Calu3 (cell line): ENCODE measurements at regions not wholly inside any gene's neighbourhood (a gene's known extent, or its start where the extent isn't known, plus 50 kb on each side); places are given as distances from the start of the nearest gene placed in this dataset.
"Not testable (repeated sequence)": the region's sequence is repeated elsewhere in the genome, so short reads cannot be mapped to it uniquely, and the experiment has no call there.

ENCODE experiments used
- BruUV-seq: library from RNA; stranded (reverse); fragments of 400-500 nt; replicated peaks from 2 replicates; lab custom pipeline; 2021; lab: Mats Ljungman, UMichigan
- CTCF ChIA-PET: fragments of 300-600 bp; sonication (Branson Sonifier 250); formaldehyde crosslinking; loops from one replicate; lab custom pipeline; 2022; ENCODE audit warnings: antibody characterized with exemption; lab: Charles Lee
- DNase-seq: peaks from one replicate; pipeline ENCODE4 v3.0.0; 2022
- H3K27ac Mint-ChIP-seq: one replicate; pipeline ENCODE4 v1.8.0; 2022; ENCODE audit warnings: mixed read lengths; ENCODE audit not compliant: unreplicated experiment
- H3K27me3 Mint-ChIP-seq: one replicate; pipeline ENCODE4 v1.8.0; 2022; ENCODE audit warnings: mixed read lengths; ENCODE audit not compliant: unreplicated experiment
- H3K36me3 Mint-ChIP-seq: one replicate; pipeline ENCODE4 v1.8.0; 2022; ENCODE audit warnings: mild to moderate bottlenecking, moderate library complexity, mixed read lengths; ENCODE audit not compliant: insufficient read depth, unreplicated experiment
- H3K4me1 Mint-ChIP-seq: one replicate; pipeline ENCODE4 v1.8.0; 2022; ENCODE audit warnings: mild to moderate bottlenecking, low read depth, mixed read lengths; ENCODE audit not compliant: unreplicated experiment
- H3K4me3 Mint-ChIP-seq: one replicate; pipeline ENCODE4 v1.8.0; 2022; ENCODE audit warnings: mild to moderate bottlenecking, low read depth, moderate library complexity, mixed read lengths; ENCODE audit not compliant: unreplicated experiment
- H3K9me3 Mint-ChIP-seq: one replicate; pipeline ENCODE4 v1.8.0; 2022; ENCODE audit warnings: low read depth, mixed read lengths; ENCODE audit not compliant: unreplicated experiment
- intact Hi-C: fragments of 100-400 bp; cut with micrococcal nuclease; formaldehyde crosslinking; loops from one replicate; pipeline ENCODE4 v1.10.0; 2022; ENCODE audit not compliant: unreplicated experiment
- TF ChIP-seq, protein P1 (sequence below): fragments of 200-600 bp; IDR thresholded peaks from one replicate; pipeline ENCODE4 v1.8.0; 2022; ENCODE audit warnings: antibody characterized with exemption; ENCODE audit not compliant: unreplicated experiment

DNA sequence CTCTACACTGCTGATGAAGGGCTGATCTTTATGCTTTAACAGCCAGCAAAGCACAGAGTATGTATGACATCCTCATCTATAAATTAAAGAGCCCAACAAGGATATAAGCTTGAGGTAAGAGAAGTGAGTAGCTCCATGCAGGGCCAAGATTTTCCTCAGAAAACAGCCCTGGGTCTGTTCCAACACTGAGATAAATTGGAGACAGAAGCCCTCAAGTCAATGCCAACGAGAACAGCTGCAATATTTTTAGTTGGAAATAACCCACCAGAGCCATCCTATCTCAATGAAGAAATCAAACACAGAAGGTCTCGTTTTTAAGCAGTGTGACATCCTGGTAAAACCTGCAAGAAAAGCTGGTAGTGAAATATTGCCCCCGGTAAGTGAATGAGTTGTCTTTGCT is 297.0 kb upstream of the AUTS2 start:
- H3K9me3 Mint-ChIP-seq, result peaks cover 5% of the 10 kb centered on the region

GRCh38 chr7:69309601-69310000 is 288.7 kb upstream of the AUTS2 start:
- intact Hi-C loops, result no loop called here
- Mint-ChIP-seq H3K4me3 (no peak overlapping the region), H3K4me1 (no peaks in the 10 kb centered on the region), H3K9me3 (peaks cover 7% of the 10 kb centered on the region), H3K27me3 (no peaks in the 10 kb centered on the region), H3K27ac (no peak overlapping the region), H3K36me3 (no peaks in the 10 kb centered on the region)
- no peak for DNase-seq
- CTCF ChIA-PET, result no interaction called here
- TF ChIP-seq, protein P1, sequence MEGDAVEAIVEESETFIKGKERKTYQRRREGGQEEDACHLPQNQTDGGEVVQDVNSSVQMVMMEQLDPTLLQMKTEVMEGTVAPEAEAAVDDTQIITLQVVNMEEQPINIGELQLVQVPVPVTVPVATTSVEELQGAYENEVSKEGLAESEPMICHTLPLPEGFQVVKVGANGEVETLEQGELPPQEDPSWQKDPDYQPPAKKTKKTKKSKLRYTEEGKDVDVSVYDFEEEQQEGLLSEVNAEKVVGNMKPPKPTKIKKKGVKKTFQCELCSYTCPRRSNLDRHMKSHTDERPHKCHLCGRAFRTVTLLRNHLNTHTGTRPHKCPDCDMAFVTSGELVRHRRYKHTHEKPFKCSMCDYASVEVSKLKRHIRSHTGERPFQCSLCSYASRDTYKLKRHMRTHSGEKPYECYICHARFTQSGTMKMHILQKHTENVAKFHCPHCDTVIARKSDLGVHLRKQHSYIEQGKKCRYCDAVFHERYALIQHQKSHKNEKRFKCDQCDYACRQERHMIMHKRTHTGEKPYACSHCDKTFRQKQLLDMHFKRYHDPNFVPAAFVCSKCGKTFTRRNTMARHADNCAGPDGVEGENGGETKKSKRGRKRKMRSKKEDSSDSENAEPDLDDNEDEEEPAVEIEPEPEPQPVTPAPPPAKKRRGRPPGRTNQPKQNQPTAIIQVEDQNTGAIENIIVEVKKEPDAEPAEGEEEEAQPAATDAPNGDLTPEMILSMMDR, result no peak
- BruUV-seq, result no TSS peak

More for the DNA sequence above, 297.0 kb upstream of the AUTS2 start:
- intact Hi-C loops, result no loop called here
- H3K36me3 Mint-ChIP-seq, result no peaks in the 10 kb centered on the region
- H3K27ac Mint-ChIP-seq, result no peak overlapping the region
- TF ChIP-seq, protein P1, result no peak
- no peak overlapping the region for H3K4me3 Mint-ChIP-seq
- BruUV-seq, result no TSS peak
- H3K4me1 Mint-ChIP-seq, result no peaks in the 10 kb centered on the region
- H3K27me3 Mint-ChIP-seq, result no peaks in the 10 kb centered on the region
- no peak for DNase-seq
- CTCF ChIA-PET, result no interaction called here

DNA sequence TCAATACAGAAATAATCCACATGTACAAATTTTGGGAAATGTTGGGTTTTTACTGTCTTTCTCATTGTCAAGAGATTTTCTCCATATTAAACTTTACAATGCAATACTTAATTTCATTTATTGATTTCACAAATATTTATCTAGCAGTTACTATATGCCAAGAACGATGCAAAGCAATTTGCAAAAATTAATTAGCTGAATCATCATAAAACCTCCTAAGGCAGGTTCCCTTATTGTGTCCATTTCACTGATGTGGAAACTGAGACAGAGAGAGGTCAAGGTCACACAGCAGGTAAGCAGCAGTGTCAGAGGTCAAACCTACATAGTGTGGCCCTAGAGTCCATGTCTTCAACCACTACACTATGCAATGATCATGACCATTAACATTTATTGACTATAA is 286.8 kb upstream of the AUTS2 start:
- peaks cover 10% of the 10 kb centered on the region for H3K9me3 Mint-ChIP-seq
- CTCF ChIA-PET, result no interaction called here
- no peak overlapping the region for H3K4me3 Mint-ChIP-seq
- TF ChIP-seq, protein P1, result no peak
- no peaks in the 10 kb centered on the region for H3K27me3 Mint-ChIP-seq
- no peaks in the 10 kb centered on the region for H3K36me3 Mint-ChIP-seq
- intact Hi-C loops, result no loop called here
- no peak for DNase-seq
- H3K27ac Mint-ChIP-seq, result no peak overlapping the region
- no TSS peak for BruUV-seq
- no peaks in the 10 kb centered on the region for H3K4me1 Mint-ChIP-seq

GRCh38 chr7:69313852-69314251 is 284.4 kb upstream of the AUTS2 start:
- H3K36me3 Mint-ChIP-seq, H3K9me3 Mint-ChIP-seq, BruUV-seq, CTCF ChIA-PET, DNase-seq, H3K4me3 Mint-ChIP-seq, H3K27me3 Mint-ChIP-seq, H3K27ac Mint-ChIP-seq, H3K4me1 Mint-ChIP-seq, intact Hi-C loops: not testable (repeated sequence)

DNA sequence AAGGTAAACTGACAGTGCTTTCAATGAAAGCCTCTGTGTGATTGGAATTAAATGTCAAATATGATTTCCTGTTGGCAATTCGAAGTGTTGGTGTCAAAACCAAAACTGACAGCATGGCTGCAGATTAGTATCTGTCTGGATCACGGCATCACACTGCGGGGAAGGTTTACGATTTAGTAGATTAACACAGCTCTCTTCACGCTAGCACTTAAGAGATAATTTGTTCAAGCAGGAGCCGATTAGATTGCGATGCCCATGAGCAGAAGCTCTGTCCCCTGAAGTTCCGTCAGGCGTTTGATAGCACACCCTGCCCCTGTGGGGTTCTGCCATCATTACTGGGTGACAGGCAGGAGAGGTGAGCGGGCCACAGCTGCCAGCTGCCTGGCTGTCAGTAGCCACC is 279.5 kb upstream of the AUTS2 start:
- Mint-ChIP-seq H3K36me3 (no peaks in the 10 kb centered on the region), H3K4me1 (no peaks in the 10 kb centered on the region), H3K4me3 (no peak overlapping the region), H3K9me3 (peaks cover 3% of the 10 kb centered on the region), H3K27me3 (no peaks in the 10 kb centered on the region), H3K27ac (no peak overlapping the region)
- TF ChIP-seq, protein P1, result no peak
- DNase-seq, result no peak
- intact Hi-C loops, result no loop called here
- CTCF ChIA-PET, result no interaction called here
- BruUV-seq, result no TSS peak
